ENCODE measurements at regions not wholly inside any gene's neighbourhood (a gene's known extent, or its start where the extent isn't known, plus 50 kb on each side); places are given as distances from the start of the nearest gene placed in this dataset.
"Not testable (repeated sequence)": the region's sequence is repeated elsewhere in the genome, so short reads cannot be mapped to it uniquely, and the experiment has no call there.

- CTCF ChIA-PET; intact Hi-C loops (cut with micrococcal nuclease); H3K27me3 ChIP-seq (ENCODE audit: insufficient read depth, low read length); RAD21 ChIA-PET (ENCODE audit: low non-redundant PET in 1 of 2, low total read pairs in 2 of 2, uncharacterized antibody in 2 of 2, unreplicated experiment in 2 of 2); H3K4me3 ChIP-seq (replicated peaks in 1 of 2; ENCODE audit: low read depth in 1 of 2, low read length in 2 of 2); H3K4me2 ChIP-seq (ENCODE audit: low read length); BruUV-seq (replicated peaks); H3K36me3 ChIP-seq (ENCODE audit: control insufficient read depth in 1 of 2, insufficient read depth in 2 of 2, low read length in 2 of 2); H3K9me2 ChIP-seq (ENCODE audit: insufficient read depth); H3K4me1 ChIP-seq (ENCODE audit: control insufficient read depth in 1 of 2, insufficient read depth in 2 of 2, low read length in 2 of 2); DNase-seq (ENCODE audit: low read depth, low spot score); ATAC-seq; H4K20me1 ChIP-seq (ENCODE audit: insufficient read depth); H3K79me2 ChIP-seq (ENCODE audit: insufficient read depth, low read length); POLR2A ChIA-PET; H3K9me3 ChIP-seq (ENCODE audit: control insufficient read depth in 1 of 2, insufficient read depth in 1 of 2, low read depth in 1 of 2, low read length in 2 of 2); H3K9ac ChIP-seq (ENCODE audit: low read length); H3K27ac ChIP-seq (ENCODE audit: low read depth, low read length); H2AFZ ChIP-seq (ENCODE audit: low read depth, low read length, poor library complexity, severe bottlenecking): not testable (repeated sequence)
Observed at GRCh38 chr14:38543851-38544250, 288.0 kb upstream of the CLEC14A start.

DNA sequence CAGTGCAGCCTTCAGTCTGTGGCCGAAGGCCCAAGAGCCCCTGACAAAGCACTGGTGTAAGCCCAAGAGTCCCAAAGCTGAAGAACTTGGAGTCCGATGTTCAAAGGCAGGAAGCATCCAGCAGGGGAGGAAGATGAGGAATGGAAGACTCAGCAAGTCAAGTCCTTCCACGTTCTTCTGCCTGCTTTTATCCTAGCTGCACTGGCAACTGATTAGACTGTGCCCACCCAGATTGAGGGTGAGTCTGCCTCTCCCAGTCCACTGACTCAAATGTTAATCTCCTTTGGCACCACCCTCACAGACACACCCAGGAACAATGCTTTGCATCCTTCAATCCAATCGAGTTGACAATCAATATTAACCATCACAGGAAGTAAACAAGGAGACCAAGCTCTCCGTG, 282.2 kb upstream of the CLEC14A start:
- DNase-seq (ENCODE audit: low read depth, low spot score); H3K27me3 ChIP-seq (ENCODE audit: insufficient read depth, low read length); H4K20me1 ChIP-seq (ENCODE audit: insufficient read depth); H3K9me2 ChIP-seq (ENCODE audit: insufficient read depth); ATAC-seq; H3K9me3 ChIP-seq (ENCODE audit: control insufficient read depth in 1 of 2, insufficient read depth in 1 of 2, low read depth in 1 of 2, low read length in 2 of 2); intact Hi-C loops (cut with micrococcal nuclease); POLR2A ChIA-PET; H2AFZ ChIP-seq (ENCODE audit: low read depth, low read length, poor library complexity, severe bottlenecking); BruUV-seq (replicated peaks); H3K9ac ChIP-seq (ENCODE audit: low read length); H3K4me2 ChIP-seq (ENCODE audit: low read length); H3K36me3 ChIP-seq (ENCODE audit: control insufficient read depth in 1 of 2, insufficient read depth in 2 of 2, low read length in 2 of 2); RAD21 ChIA-PET (ENCODE audit: low non-redundant PET in 1 of 2, low total read pairs in 2 of 2, uncharacterized antibody in 2 of 2, unreplicated experiment in 2 of 2); H3K4me1 ChIP-seq (ENCODE audit: control insufficient read depth in 1 of 2, insufficient read depth in 2 of 2, low read length in 2 of 2); H3K79me2 ChIP-seq (ENCODE audit: insufficient read depth, low read length); H3K27ac ChIP-seq (ENCODE audit: low read depth, low read length); CTCF ChIA-PET; H3K4me3 ChIP-seq (replicated peaks in 1 of 2; ENCODE audit: low read depth in 1 of 2, low read length in 2 of 2): not testable (repeated sequence)

- H3K4me2 ChIP-seq (ENCODE audit: low read length), result no peak overlapping the region
- no TSS peak for BruUV-seq (replicated peaks)
- intact Hi-C loops (cut with micrococcal nuclease), result no loop called here
- H3K27me3 ChIP-seq (ENCODE audit: insufficient read depth, low read length), result no peaks in the 10 kb centered on the region
- H3K9ac ChIP-seq (ENCODE audit: low read length), result no peak overlapping the region
- no peak overlapping the region for H3K4me3 ChIP-seq (replicated peaks in 1 of 2; ENCODE audit: low read depth in 1 of 2, low read length in 2 of 2)
- ChIA-PET CTCF (no interaction called here), RAD21 (ENCODE audit: low non-redundant PET in 1 of 2, low total read pairs in 2 of 2, uncharacterized antibody in 2 of 2, unreplicated experiment in 2 of 2) (no interaction called here), POLR2A (no interaction called here)
- ATAC-seq (no peak), DNase-seq (ENCODE audit: low read depth, low spot score) (no peak)
- H3K79me2 ChIP-seq (ENCODE audit: insufficient read depth, low read length), result no peaks in the 10 kb centered on the region
- H3K9me3 ChIP-seq (ENCODE audit: control insufficient read depth in 1 of 2, insufficient read depth in 1 of 2, low read depth in 1 of 2, low read length in 2 of 2), result no peaks in the 10 kb centered on the region
- no peaks in the 10 kb centered on the region for H4K20me1 ChIP-seq (ENCODE audit: insufficient read depth)
- H3K9me2 ChIP-seq (ENCODE audit: insufficient read depth), result no peaks in the 10 kb centered on the region
- no peaks in the 10 kb centered on the region for H3K36me3 ChIP-seq (ENCODE audit: control insufficient read depth in 1 of 2, insufficient read depth in 2 of 2, low read length in 2 of 2)
- H3K4me1 ChIP-seq (ENCODE audit: control insufficient read depth in 1 of 2, insufficient read depth in 2 of 2, low read length in 2 of 2), result no peaks in the 10 kb centered on the region
- H2AFZ ChIP-seq (ENCODE audit: low read depth, low read length, poor library complexity, severe bottlenecking), result no peak overlapping the region
- no peak overlapping the region for H3K27ac ChIP-seq (ENCODE audit: low read depth, low read length)
- TF ChIP-seq YY1 (IDR thresholded peaks at IDR 0.05; ENCODE audit: extremely low read depth, insufficient replicate concordance, low read depth, low read length) (no peak), SP1 (IDR thresholded peaks at IDR 0.05; ENCODE audit: low read depth) (no peak), CEBPB (IDR thresholded peaks at IDR 0.05; ENCODE audit: low read depth) (no peak), RAD21 (IDR thresholded peaks at IDR 0.05; ENCODE audit: low read depth) (no peak), CBX3 (IDR thresholded peaks at IDR 0.05; ENCODE audit: low read depth) (no peak), JUND (IDR thresholded peaks at IDR 0.05) (no peak), SIN3A (IDR thresholded peaks at IDR 0.05; ENCODE audit: low read depth) (no peak), MAX (IDR thresholded peaks at IDR 0.05) (no peak)
- TF ChIP-seq, protein P1, sequence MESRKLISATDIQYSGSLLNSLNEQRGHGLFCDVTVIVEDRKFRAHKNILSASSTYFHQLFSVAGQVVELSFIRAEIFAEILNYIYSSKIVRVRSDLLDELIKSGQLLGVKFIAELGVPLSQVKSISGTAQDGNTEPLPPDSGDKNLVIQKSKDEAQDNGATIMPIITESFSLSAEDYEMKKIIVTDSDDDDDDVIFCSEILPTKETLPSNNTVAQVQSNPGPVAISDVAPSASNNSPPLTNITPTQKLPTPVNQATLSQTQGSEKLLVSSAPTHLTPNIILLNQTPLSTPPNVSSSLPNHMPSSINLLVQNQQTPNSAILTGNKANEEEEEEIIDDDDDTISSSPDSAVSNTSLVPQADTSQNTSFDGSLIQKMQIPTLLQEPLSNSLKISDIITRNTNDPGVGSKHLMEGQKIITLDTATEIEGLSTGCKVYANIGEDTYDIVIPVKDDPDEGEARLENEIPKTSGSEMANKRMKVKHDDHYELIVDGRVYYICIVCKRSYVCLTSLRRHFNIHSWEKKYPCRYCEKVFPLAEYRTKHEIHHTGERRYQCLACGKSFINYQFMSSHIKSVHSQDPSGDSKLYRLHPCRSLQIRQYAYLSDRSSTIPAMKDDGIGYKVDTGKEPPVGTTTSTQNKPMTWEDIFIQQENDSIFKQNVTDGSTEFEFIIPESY (IDR thresholded peaks at IDR 0.05; ENCODE audit: extremely low read depth, insufficient replicate concordance, low read length), result no peak
- TF ChIP-seq, protein P2, sequence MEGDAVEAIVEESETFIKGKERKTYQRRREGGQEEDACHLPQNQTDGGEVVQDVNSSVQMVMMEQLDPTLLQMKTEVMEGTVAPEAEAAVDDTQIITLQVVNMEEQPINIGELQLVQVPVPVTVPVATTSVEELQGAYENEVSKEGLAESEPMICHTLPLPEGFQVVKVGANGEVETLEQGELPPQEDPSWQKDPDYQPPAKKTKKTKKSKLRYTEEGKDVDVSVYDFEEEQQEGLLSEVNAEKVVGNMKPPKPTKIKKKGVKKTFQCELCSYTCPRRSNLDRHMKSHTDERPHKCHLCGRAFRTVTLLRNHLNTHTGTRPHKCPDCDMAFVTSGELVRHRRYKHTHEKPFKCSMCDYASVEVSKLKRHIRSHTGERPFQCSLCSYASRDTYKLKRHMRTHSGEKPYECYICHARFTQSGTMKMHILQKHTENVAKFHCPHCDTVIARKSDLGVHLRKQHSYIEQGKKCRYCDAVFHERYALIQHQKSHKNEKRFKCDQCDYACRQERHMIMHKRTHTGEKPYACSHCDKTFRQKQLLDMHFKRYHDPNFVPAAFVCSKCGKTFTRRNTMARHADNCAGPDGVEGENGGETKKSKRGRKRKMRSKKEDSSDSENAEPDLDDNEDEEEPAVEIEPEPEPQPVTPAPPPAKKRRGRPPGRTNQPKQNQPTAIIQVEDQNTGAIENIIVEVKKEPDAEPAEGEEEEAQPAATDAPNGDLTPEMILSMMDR (IDR thresholded peaks at IDR 0.05 in 2 of 3, conservative IDR thresholded peaks at IDR 0.05 in 1 of 3; ENCODE audit: borderline replicate concordance in 1 of 3, insufficient read depth in 1 of 3, low read depth in 2 of 3, low read length in 2 of 3), result no peak
Observed at GRCh38 chr14:38536376-38537038, 280.6 kb upstream of the CLEC14A start.

Measured in HCT116 (cell line).